ENCODE measurements at regions not wholly inside any gene's neighbourhood (a gene's known extent, or its start where the extent isn't known, plus 50 kb on each side); places are given as distances from the start of the nearest gene placed in this dataset.

- TF ChIP-seq, protein P1, sequence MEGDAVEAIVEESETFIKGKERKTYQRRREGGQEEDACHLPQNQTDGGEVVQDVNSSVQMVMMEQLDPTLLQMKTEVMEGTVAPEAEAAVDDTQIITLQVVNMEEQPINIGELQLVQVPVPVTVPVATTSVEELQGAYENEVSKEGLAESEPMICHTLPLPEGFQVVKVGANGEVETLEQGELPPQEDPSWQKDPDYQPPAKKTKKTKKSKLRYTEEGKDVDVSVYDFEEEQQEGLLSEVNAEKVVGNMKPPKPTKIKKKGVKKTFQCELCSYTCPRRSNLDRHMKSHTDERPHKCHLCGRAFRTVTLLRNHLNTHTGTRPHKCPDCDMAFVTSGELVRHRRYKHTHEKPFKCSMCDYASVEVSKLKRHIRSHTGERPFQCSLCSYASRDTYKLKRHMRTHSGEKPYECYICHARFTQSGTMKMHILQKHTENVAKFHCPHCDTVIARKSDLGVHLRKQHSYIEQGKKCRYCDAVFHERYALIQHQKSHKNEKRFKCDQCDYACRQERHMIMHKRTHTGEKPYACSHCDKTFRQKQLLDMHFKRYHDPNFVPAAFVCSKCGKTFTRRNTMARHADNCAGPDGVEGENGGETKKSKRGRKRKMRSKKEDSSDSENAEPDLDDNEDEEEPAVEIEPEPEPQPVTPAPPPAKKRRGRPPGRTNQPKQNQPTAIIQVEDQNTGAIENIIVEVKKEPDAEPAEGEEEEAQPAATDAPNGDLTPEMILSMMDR (conservative IDR thresholded peaks at IDR 0.05): no peak
- no peak for TF ChIP-seq ZFX (IDR thresholded peaks at IDR 0.05)
Observed at GRCh38 chr14:98685725-98686124, 586.3 kb downstream of the BCL11B start.
